ENCODE measurements at regions not wholly inside any gene's neighbourhood (a gene's known extent, or its start where the extent isn't known, plus 50 kb on each side); places are given as distances from the start of the nearest gene placed in this dataset.

- TF ChIP-seq, protein P1, sequence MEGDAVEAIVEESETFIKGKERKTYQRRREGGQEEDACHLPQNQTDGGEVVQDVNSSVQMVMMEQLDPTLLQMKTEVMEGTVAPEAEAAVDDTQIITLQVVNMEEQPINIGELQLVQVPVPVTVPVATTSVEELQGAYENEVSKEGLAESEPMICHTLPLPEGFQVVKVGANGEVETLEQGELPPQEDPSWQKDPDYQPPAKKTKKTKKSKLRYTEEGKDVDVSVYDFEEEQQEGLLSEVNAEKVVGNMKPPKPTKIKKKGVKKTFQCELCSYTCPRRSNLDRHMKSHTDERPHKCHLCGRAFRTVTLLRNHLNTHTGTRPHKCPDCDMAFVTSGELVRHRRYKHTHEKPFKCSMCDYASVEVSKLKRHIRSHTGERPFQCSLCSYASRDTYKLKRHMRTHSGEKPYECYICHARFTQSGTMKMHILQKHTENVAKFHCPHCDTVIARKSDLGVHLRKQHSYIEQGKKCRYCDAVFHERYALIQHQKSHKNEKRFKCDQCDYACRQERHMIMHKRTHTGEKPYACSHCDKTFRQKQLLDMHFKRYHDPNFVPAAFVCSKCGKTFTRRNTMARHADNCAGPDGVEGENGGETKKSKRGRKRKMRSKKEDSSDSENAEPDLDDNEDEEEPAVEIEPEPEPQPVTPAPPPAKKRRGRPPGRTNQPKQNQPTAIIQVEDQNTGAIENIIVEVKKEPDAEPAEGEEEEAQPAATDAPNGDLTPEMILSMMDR (IDR thresholded peaks at IDR 0.05; ENCODE audit: insufficient read depth, low read length): no peak
- TF ChIP-seq GABPA (IDR thresholded peaks at IDR 0.05; ENCODE audit: low read depth): no peak
- TF ChIP-seq, protein P2, sequence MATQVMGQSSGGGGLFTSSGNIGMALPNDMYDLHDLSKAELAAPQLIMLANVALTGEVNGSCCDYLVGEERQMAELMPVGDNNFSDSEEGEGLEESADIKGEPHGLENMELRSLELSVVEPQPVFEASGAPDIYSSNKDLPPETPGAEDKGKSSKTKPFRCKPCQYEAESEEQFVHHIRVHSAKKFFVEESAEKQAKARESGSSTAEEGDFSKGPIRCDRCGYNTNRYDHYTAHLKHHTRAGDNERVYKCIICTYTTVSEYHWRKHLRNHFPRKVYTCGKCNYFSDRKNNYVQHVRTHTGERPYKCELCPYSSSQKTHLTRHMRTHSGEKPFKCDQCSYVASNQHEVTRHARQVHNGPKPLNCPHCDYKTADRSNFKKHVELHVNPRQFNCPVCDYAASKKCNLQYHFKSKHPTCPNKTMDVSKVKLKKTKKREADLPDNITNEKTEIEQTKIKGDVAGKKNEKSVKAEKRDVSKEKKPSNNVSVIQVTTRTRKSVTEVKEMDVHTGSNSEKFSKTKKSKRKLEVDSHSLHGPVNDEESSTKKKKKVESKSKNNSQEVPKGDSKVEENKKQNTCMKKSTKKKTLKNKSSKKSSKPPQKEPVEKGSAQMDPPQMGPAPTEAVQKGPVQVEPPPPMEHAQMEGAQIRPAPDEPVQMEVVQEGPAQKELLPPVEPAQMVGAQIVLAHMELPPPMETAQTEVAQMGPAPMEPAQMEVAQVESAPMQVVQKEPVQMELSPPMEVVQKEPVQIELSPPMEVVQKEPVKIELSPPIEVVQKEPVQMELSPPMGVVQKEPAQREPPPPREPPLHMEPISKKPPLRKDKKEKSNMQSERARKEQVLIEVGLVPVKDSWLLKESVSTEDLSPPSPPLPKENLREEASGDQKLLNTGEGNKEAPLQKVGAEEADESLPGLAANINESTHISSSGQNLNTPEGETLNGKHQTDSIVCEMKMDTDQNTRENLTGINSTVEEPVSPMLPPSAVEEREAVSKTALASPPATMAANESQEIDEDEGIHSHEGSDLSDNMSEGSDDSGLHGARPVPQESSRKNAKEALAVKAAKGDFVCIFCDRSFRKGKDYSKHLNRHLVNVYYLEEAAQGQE (IDR thresholded peaks at IDR 0.05; ENCODE audit: insufficient replicate concordance, low read depth): no peak
Observed at GRCh38 chr1:99550198-99550597, 95.7 kb upstream of the PALMD start.

All from HL-60 (cell line).